Mesendoderm (in vitro differentiated cells): ENCODE measurements at regions not wholly inside any gene's neighbourhood (a gene's known extent, or its start where the extent isn't known, plus 50 kb on each side); places are given as distances from the start of the nearest gene placed in this dataset. TPM values are rescaled to one million over a fixed set of nuclear protein-coding genes. Genes with fewer than 3 reads are reported as not detected.
"Not testable (repeated sequence)": the region's sequence is repeated elsewhere in the genome, so short reads cannot be mapped to it uniquely, and the experiment has no call there.

Experiments
- DNase-seq: peaks from one replicate; pipeline ENCODE4 v3.0.0; 2013
- H2AK5ac ChIP-seq: 2 replicates; pipeline ENCODE4 v1.6.1; 2013; ENCODE audit warnings: low read length, inconsistent platforms
- H2BK120ac ChIP-seq: 2 replicates; pipeline ENCODE4 v1.6.1; 2013; ENCODE audit warnings: low read depth, mild to moderate bottlenecking, low read length, moderate library complexity, mixed read lengths
- H2BK15ac ChIP-seq: replicated peaks from 2 replicates; pipeline ENCODE4 v1.6.1; 2013; ENCODE audit warnings: low read depth, mild to moderate bottlenecking, moderate library complexity
- H2BK5ac ChIP-seq: 2 replicates; pipeline ENCODE4 v1.6.1; 2013; ENCODE audit warnings: low read length, inconsistent platforms
- H3K18ac ChIP-seq: 2 replicates; pipeline ENCODE4 v1.6.1; 2013; ENCODE audit warnings: mild to moderate bottlenecking, low read length, mixed read lengths
- H3K23ac ChIP-seq: one replicate; pipeline ENCODE4 v1.6.1; 2013; ENCODE audit warnings: low read length
- H3K27ac ChIP-seq: 2 replicates; pipeline ENCODE4 v1.5.1; 2013; ENCODE audit warnings: low read depth, mild to moderate bottlenecking, inconsistent platforms, low read length, moderate library complexity
- H3K27me3 ChIP-seq: 2 replicates; pipeline ENCODE4 v1.6.1; 2013; ENCODE audit warnings: low read length, control low read depth, mild to moderate bottlenecking, inconsistent platforms; ENCODE audit not compliant: insufficient read depth, poor library complexity
- H3K36me3 ChIP-seq: 2 replicates; pipeline ENCODE4 v1.6.1; 2013; ENCODE audit warnings: low read length, inconsistent platforms; ENCODE audit not compliant: control insufficient read depth, insufficient read depth
- H3K4ac ChIP-seq: one replicate; pipeline ENCODE4 v1.6.1; 2013; ENCODE audit warnings: low read depth, mild to moderate bottlenecking, low read length, moderate library complexity
- H3K4me1 ChIP-seq: 2 replicates; pipeline ENCODE4 v1.6.1; 2013; ENCODE audit warnings: low read depth, low read length, inconsistent platforms; ENCODE audit not compliant: control insufficient read depth
- H3K4me2 ChIP-seq: 2 replicates; pipeline ENCODE4 v1.6.1; 2013; ENCODE audit warnings: low read length
- H3K4me3 ChIP-seq: 2 replicates; pipeline ENCODE4 v1.5.1; 2013; ENCODE audit warnings: mild to moderate bottlenecking, low read length
- H3K56ac ChIP-seq: one replicate; pipeline ENCODE4 v1.6.1; 2013; ENCODE audit warnings: low read length
- H3K79me1 ChIP-seq: 2 replicates; pipeline ENCODE4 v1.6.1; 2013; ENCODE audit warnings: low read length, inconsistent platforms
- H3K79me2 ChIP-seq: 2 replicates; pipeline ENCODE4 v1.6.1; 2013; ENCODE audit warnings: mild to moderate bottlenecking, low read length; ENCODE audit not compliant: control insufficient read depth, insufficient read depth
- H3K9ac ChIP-seq: 2 replicates; pipeline ENCODE4 v1.6.1; 2013; ENCODE audit warnings: low read length, inconsistent platforms
- H4K5ac ChIP-seq: one replicate; pipeline ENCODE4 v1.6.1; 2013; ENCODE audit warnings: low read length
- H4K8ac ChIP-seq: one replicate; pipeline ENCODE4 v1.6.1; 2013; ENCODE audit warnings: low read depth, mild to moderate bottlenecking, control low read depth, low read length, moderate library complexity
- WGBS: extraction: QIAGEN DNeasy Blood & Tissue Kit; methylation state at CpG from one replicate; pipeline ENCODE4 v1.1.7; 2013; ENCODE audit warnings: low lambda C conversion rate, missing lambda C conversion rate; ENCODE audit not compliant: insufficient coverage; ENCODE audit errors: extremely low coverage; 5-methylcytosine and 5-hydroxymethylcytosine counted together
- small RNA-seq: library from polyadenylated mRNA; stranded (forward); fragments of <200 nt; extraction: miRNeasy Mini kit (QIAGEN cat#:217004); gene quantifications from one replicate; pipeline ENCODE3, GENCODE V24; 2013; ENCODE audit not compliant: insufficient read depth

- not testable (repeated sequence) for H3K4me2 ChIP-seq, H3K18ac ChIP-seq, H3K79me2 ChIP-seq, H3K9ac ChIP-seq, H2BK15ac ChIP-seq, H2AK5ac ChIP-seq, DNase-seq, H3K27me3 ChIP-seq, H3K36me3 ChIP-seq, H3K4me3 ChIP-seq, H3K4me1 ChIP-seq, H3K4ac ChIP-seq, H3K23ac ChIP-seq, H3K27ac ChIP-seq, H4K8ac ChIP-seq, H3K79me1 ChIP-seq, H3K56ac ChIP-seq, H4K5ac ChIP-seq, H2BK5ac ChIP-seq, H2BK120ac ChIP-seq
- no CpG with 5 or more reads among the region's 10 CpGs for WGBS
Observed at GRCh38 chr10:56447613-56448012, 86.6 kb upstream of the ZWINT start.

GRCh38 chr10:56441337-56441736 lies 80.3 kb upstream of the ZWINT start:
- H3K9ac ChIP-seq, H4K8ac ChIP-seq, H4K5ac ChIP-seq, H3K4ac ChIP-seq, H3K79me1 ChIP-seq, H2BK5ac ChIP-seq, H3K4me2 ChIP-seq, H3K27me3 ChIP-seq, H2BK15ac ChIP-seq, DNase-seq, H3K4me1 ChIP-seq, H3K56ac ChIP-seq, H3K18ac ChIP-seq, H3K79me2 ChIP-seq, H3K4me3 ChIP-seq, H3K36me3 ChIP-seq, H3K23ac ChIP-seq, H2BK120ac ChIP-seq, H2AK5ac ChIP-seq, H3K27ac ChIP-seq: not testable (repeated sequence)
- no CpG with 5 or more reads among the region's 1 CpG for WGBS

Small RNA genes in the stretch of these regions (small RNA-seq; reads per million reads assigned to genes)
- gene AL731534.1 (not detected), gene MIR3924 (not detected), gene RF01299 (not detected)
